ENCODE measurements at regions not wholly inside any gene's neighbourhood (a gene's known extent, or its start where the extent isn't known, plus 50 kb on each side); places are given as distances from the start of the nearest gene placed in this dataset.

- Histone ChIP-seq H3K79me2 (ENCODE audit: low read depth) (no peaks in the 10 kb centered on the region), H3K9me3 (ENCODE audit: low read depth) (no peaks in the 10 kb centered on the region), H2AFZ (replicated peaks) (no peak overlapping the region), H3K9ac (no peak overlapping the region), H4K20me1 (ENCODE audit: low read depth) (no peaks in the 10 kb centered on the region), H3K4me2 (no peak overlapping the region), H3K27ac (no peak overlapping the region), H3F3A (ENCODE audit: low read depth) (no peaks in the 10 kb centered on the region), H3K4me3 (no peak overlapping the region), H3K27me3 (no peaks in the 10 kb centered on the region), H3K36me3 (no peaks in the 10 kb centered on the region), H3K4me1 (no peaks in the 10 kb centered on the region)
- TF ChIP-seq CTCF (IDR thresholded peaks at IDR 0.05): no peak
- no peak for TF ChIP-seq EZH2 (IDR thresholded peaks at IDR 0.05)
- TF ChIP-seq EZH2phosphoT487 (IDR thresholded peaks at IDR 0.05): no peak
- H3K9me3 Mint-ChIP-seq: no peaks in the 10 kb centered on the region
- no peaks in the 10 kb centered on the region for H3K4me1 Mint-ChIP-seq
- no peak overlapping the region for H3K27ac Mint-ChIP-seq
- no peaks in the 10 kb centered on the region for H3K36me3 Mint-ChIP-seq
- no peak for DNase-seq (ENCODE audit: low spot score)
- peaks cover 4% of the 10 kb centered on the region for H3K27me3 Mint-ChIP-seq (ENCODE audit: insufficient read depth, low read depth)
- H3K4me3 Mint-ChIP-seq: no peak overlapping the region
Measured at GRCh38 chr1:193480755-193481154, 294.3 kb upstream of the B3GALT2 start.

GRCh38 chr1:193479187-193479586 is 292.8 kb upstream of the B3GALT2 start:
- Mint-ChIP-seq H3K36me3 (no peaks in the 10 kb centered on the region), H3K27ac (no peak overlapping the region), H3K9me3 (no peaks in the 10 kb centered on the region), H3K4me1 (no peaks in the 10 kb centered on the region), H3K4me3 (no peak overlapping the region), H3K27me3 (ENCODE audit: insufficient read depth, low read depth) (peaks cover 2% of the 10 kb centered on the region)
- no peak overlapping the region for H3K9ac ChIP-seq
- no peaks in the 10 kb centered on the region for H3K36me3 ChIP-seq
- H3K4me2 ChIP-seq: no peak overlapping the region
- DNase-seq (ENCODE audit: low spot score): no peak
- no peak overlapping the region for H2AFZ ChIP-seq (replicated peaks)
- no peak overlapping the region for H3K4me3 ChIP-seq
- no peaks in the 10 kb centered on the region for H3K4me1 ChIP-seq
- H3F3A ChIP-seq (ENCODE audit: low read depth): no peaks in the 10 kb centered on the region
- H3K27me3 ChIP-seq: no peaks in the 10 kb centered on the region
- no peaks in the 10 kb centered on the region for H3K79me2 ChIP-seq (ENCODE audit: low read depth)
- H3K27ac ChIP-seq: no peak overlapping the region
- H4K20me1 ChIP-seq (ENCODE audit: low read depth): no peaks in the 10 kb centered on the region
- no peaks in the 10 kb centered on the region for H3K9me3 ChIP-seq (ENCODE audit: low read depth)
- no peak for TF ChIP-seq CTCF (IDR thresholded peaks at IDR 0.05)
- no peak for TF ChIP-seq EZH2 (IDR thresholded peaks at IDR 0.05)
- no peak for TF ChIP-seq EZH2phosphoT487 (IDR thresholded peaks at IDR 0.05)

- Histone ChIP-seq H3K36me3 (no peaks in the 10 kb centered on the region), H3K9ac (no peak overlapping the region), H3K4me3 (no peak overlapping the region), H3K79me2 (ENCODE audit: low read depth) (no peaks in the 10 kb centered on the region), H3K9me3 (ENCODE audit: low read depth) (no peaks in the 10 kb centered on the region), H4K20me1 (ENCODE audit: low read depth) (no peaks in the 10 kb centered on the region), H2AFZ (replicated peaks) (no peak overlapping the region), H3K4me2 (no peak overlapping the region), H3K27me3 (no peaks in the 10 kb centered on the region), H3K4me1 (no peaks in the 10 kb centered on the region), H3F3A (ENCODE audit: low read depth) (no peaks in the 10 kb centered on the region), H3K27ac (no peak overlapping the region)
- no peaks in the 10 kb centered on the region for H3K36me3 Mint-ChIP-seq
- no peak overlapping the region for H3K4me3 Mint-ChIP-seq
- no peaks in the 10 kb centered on the region for H3K27me3 Mint-ChIP-seq (ENCODE audit: insufficient read depth, low read depth)
- no peak for DNase-seq (ENCODE audit: low spot score)
- no peaks in the 10 kb centered on the region for H3K4me1 Mint-ChIP-seq
- TF ChIP-seq CTCF (IDR thresholded peaks at IDR 0.05) (no peak), EZH2 (IDR thresholded peaks at IDR 0.05) (no peak), EZH2phosphoT487 (IDR thresholded peaks at IDR 0.05) (no peak)
- H3K27ac Mint-ChIP-seq: no peak overlapping the region
- no peaks in the 10 kb centered on the region for H3K9me3 Mint-ChIP-seq
Measured at GRCh38 chr1:193476748-193477147, 290.3 kb upstream of the B3GALT2 start.

GRCh38 chr1:193473932-193474331 is 287.5 kb upstream of the B3GALT2 start:
- no peaks in the 10 kb centered on the region for H3K27me3 Mint-ChIP-seq (ENCODE audit: insufficient read depth, low read depth)
- no peak overlapping the region for H3K27ac Mint-ChIP-seq
- no peaks in the 10 kb centered on the region for H3K4me1 Mint-ChIP-seq

More at GRCh38 chr1:193473932-193474331, 287.5 kb upstream of the B3GALT2 start:
- Histone ChIP-seq H3K27me3 (no peaks in the 10 kb centered on the region), H3K9me3 (ENCODE audit: low read depth) (no peaks in the 10 kb centered on the region), H3K79me2 (ENCODE audit: low read depth) (no peaks in the 10 kb centered on the region), H3K4me2 (no peak overlapping the region), H3K4me1 (no peaks in the 10 kb centered on the region), H3K9ac (no peak overlapping the region), H3K36me3 (no peaks in the 10 kb centered on the region), H3F3A (ENCODE audit: low read depth) (no peaks in the 10 kb centered on the region), H4K20me1 (ENCODE audit: low read depth) (no peaks in the 10 kb centered on the region), H3K4me3 (no peak overlapping the region), H2AFZ (replicated peaks) (no peak overlapping the region), H3K27ac (no peak overlapping the region)
- Mint-ChIP-seq H3K4me3 (no peak overlapping the region), H3K9me3 (no peaks in the 10 kb centered on the region), H3K36me3 (no peaks in the 10 kb centered on the region)
- no peak for DNase-seq (ENCODE audit: low spot score)
- no peak for TF ChIP-seq CTCF (IDR thresholded peaks at IDR 0.05)
- no peak for TF ChIP-seq EZH2phosphoT487 (IDR thresholded peaks at IDR 0.05)
- TF ChIP-seq EZH2 (IDR thresholded peaks at IDR 0.05): no peak

Measured in neural progenitor cell (in vitro differentiated cells).